HG03095 (cell line): ENCODE measurements at regions not wholly inside any gene's neighbourhood (a gene's known extent, or its start where the extent isn't known, plus 50 kb on each side); places are given as distances from the start of the nearest gene placed in this dataset.

Source experiments
- ATAC-seq: cut with Tn5 transposase; IDR thresholded peaks from one replicate; pipeline ENCODE4 v1.9.1; 2021; ENCODE audit warnings: moderate library complexity; ENCODE audit not compliant: unreplicated experiment

- ATAC-seq = no peak
These were observed 629.7 kb upstream of the IMPG1 start for GRCh38 chr6:76702187-76702586.

GRCh38 chr6:76701610-76702009, 629.1 kb upstream of the IMPG1 start:
- ATAC-seq = no peak

DNA sequence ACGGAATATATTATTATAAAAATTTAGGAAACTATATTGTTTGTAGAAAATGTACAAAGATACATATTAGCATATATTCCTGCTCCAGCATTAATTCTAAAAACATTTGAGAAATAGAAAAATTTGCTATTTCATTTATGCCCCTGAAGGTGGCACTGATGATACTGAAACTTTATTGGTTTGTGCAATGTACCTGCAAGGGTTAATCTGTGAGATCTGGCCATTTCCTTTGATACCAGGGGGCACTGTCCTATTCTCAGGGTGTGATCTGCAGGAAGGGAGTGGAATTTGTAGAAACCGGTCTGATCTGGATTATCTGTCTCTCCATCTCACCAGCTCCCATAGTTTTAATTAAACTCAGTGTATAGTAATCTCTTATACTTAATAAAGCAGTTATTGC, 625.1 kb upstream of the IMPG1 start:
- no peak for ATAC-seq

DNA sequence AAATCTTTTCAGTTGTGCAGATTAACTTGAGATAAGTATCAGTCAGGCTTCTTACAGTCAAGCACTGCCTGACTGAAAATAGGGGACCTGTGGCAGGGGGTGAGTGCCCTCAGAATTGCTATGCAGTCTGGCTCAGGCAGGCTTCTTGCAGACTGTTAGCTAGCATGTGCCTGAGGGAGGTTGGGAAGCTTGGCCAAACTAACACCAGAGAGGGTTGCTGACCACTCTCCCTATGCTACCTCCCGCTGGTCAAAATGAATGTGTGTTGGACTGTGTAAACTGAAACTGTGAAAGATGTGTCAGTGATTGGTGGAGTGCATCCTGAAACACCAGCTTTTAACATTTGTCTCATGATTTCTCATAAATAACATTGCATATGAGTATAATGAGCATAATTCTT, 622.3 kb upstream of the IMPG1 start:
- ATAC-seq = no peak

GRCh38 chr6:76684875-76685274, 612.4 kb upstream of the IMPG1 start:
- no peak for ATAC-seq

GRCh38 chr6:76683985-76684384, 611.5 kb upstream of the IMPG1 start:
- ATAC-seq = no peak

DNA sequence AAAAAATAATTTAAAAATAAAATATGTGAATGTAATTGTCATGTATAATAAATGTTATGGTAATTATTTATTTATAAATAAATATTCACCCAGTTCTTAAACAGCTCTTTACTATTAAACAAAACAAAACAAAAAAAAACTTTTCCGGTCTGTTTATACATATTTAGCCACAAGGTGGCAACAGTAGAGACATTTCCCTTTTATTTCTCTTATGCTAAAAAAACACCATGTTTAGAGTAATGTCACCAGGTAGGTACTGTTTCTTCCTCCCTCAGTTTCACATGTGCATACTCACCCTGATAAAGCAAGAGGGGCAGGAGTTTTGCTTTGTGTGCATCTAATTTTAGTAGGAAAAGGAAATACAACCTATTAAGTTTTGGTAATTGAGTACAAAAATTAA, 610.4 kb upstream of the IMPG1 start:
- no peak for ATAC-seq

GRCh38 chr6:76681781-76682180, 609.3 kb upstream of the IMPG1 start:
- no peak for ATAC-seq

GRCh38 chr6:76677017-76677416, 604.6 kb upstream of the IMPG1 start:
- no peak for ATAC-seq

DNA sequence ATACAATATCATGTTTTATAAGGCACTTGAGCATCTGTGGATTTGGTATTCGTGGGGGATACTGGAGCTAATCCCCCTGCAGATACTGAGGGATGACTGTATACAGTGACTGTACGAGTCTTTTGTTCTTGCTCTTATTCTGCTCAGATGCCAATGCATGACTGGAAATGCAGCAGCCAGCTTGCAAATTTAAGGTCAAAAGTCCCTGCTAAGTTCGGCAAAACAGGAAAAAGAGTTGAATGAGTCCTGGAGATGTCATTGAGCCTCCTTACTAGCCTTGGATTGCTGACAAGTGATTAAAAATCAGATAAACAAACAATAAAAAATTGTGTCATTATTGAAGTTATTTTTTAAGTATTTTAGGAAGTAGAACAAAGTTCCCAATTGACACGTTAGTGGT, 599.3 kb upstream of the IMPG1 start:
- ATAC-seq = no peak

DNA sequence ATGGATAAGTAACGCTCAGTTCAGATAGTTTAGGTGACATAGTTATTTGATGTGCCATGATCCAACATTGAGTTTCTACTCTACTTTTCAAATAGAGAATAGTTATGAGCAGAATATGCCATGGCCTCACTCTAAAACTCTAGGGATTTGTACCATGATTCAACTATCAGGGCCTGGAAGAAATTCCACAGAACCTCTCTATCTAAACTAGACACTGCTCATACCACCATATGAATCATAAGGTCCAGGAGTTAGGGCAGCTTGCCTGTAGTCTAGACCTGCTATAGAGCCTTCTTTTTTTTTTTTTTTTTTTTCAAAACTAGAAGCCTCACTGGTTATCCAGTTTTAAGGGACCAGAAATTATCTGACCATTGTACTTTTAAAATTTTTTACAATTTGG, 571.8 kb upstream of the IMPG1 start:
- no peak for ATAC-seq

DNA sequence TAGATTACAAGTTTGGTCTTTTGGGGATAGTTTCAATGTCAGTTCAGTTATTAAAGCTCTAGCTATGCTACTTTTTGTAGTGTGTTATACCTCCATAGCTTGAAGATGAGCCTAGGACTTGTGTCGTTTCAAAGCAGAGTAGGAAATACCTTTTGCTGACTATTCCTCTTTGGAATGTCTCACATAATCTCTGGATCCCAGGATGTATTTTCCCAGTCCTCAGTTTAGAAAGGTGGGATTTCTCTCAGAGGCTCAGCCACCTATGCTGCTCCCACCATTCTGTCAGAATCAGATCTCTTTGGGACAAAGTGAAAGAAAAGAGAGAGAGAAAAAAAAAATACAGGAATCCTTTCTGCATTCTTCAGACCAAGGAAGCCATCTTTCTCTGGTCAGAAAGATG, 567.5 kb upstream of the IMPG1 start:
- no peak for ATAC-seq

- ATAC-seq = no peak
These were observed 562.2 kb upstream of the IMPG1 start for GRCh38 chr6:76634695-76635094.

GRCh38 chr6:76633259-76633658, 560.8 kb upstream of the IMPG1 start:
- ATAC-seq = no peak

GRCh38 chr6:76631622-76632021, 559.2 kb upstream of the IMPG1 start:
- no peak for ATAC-seq

- ATAC-seq = no peak
These were observed 542.9 kb upstream of the IMPG1 start for GRCh38 chr6:76615395-76615794.

DNA sequence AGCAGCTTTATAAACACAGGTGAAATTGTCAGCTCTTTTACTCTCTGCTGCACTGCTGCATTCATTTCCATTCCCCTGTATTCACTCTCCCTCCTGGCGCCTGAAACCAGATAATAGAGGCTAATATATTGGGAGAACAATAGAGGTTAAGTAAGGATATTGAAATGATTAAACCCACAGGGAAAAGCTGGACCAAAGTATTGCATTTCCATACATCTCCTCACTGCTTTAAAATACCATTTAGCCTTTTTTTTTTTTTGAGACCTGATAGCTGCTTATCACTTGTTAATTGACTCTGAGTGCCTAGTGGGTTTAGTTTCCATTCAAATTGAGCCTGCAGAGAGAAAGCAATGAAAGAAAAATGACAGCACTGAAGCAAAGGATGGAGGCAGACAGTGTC, 540.5 kb upstream of the IMPG1 start:
- no peak for ATAC-seq

DNA sequence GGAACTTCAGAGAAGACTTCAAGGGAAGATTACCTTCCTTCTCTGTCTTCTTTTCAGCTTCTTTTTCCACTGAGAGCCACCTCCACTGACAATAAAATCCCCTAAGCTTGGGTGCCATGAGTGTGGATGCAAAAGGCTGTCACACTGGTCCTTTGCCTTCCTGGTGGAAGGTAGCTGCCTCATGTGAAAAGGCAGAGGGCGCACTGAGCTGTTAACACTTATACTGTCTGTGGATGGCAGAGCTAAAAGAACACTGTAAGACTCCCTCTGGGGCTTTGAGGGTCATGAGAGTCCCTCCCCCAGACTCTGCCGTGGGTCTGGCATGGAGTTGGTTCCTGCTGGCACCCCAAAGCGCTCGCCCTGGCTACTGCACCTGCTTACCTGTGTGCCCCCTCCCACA, 536.7 kb upstream of the IMPG1 start:
- ATAC-seq = no peak

DNA sequence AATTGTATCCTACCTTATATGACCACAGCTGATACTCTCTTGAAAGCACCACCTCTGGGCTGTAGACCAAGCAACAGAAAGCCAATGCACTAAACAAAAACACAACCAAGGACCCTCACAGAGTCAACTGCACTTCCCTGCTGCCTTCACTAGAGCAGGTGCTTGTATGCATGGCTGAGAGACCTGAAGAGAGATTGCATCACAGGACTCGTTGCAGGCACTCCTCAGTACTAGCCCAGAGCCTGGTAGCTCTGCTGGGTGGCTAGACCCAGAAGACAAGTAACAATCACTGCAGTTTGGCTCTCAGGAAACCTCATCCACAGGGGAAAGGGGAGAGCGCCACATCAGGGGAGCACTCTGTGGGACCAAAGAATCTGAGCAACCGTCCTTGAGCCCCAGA, 521.6 kb upstream of the IMPG1 start:
- no peak for ATAC-seq

DNA sequence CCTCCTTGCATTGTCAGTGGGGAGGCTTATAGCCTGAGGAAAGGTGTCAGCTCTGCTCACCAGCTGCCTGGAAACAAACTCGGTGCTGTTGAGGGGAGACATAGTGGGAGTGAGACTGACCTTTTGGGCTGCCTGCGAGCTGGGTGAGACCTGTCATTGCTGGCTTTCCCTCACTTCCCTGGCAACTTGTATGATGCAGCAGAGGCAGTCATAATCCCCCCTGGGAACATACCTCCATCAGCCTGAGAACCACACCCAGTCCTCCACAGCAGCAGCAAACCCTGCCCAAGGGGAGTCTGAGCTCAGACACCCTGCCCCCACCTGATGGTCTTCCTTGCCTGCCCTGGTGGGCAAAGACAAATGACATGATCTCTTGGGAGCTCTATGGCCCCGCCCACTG, 521.2 kb upstream of the IMPG1 start:
- ATAC-seq = no peak

DNA sequence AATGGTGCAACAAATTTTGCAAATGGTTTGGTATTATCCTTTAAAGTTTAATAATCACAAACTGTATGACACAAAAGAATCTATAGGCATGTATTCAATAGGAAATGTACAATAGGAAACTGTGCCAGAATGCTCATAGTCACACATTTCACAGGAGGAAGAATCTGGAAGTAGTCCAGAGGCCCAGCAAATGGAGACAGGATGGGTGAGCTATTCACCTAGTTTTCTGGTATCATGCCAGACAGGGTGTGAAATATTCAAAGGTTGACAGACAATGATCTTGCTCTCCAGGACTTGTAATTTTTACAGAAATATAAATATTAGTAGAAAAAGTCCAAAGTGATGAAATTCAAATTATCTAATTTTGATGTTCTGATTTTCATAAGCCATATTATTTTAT, 520.1 kb upstream of the IMPG1 start:
- no peak for ATAC-seq

- no peak for ATAC-seq
These were observed 514.8 kb upstream of the IMPG1 start for GRCh38 chr6:76587271-76587670.

GRCh38 chr6:76584121-76584520, 511.7 kb upstream of the IMPG1 start:
- ATAC-seq = no peak

DNA sequence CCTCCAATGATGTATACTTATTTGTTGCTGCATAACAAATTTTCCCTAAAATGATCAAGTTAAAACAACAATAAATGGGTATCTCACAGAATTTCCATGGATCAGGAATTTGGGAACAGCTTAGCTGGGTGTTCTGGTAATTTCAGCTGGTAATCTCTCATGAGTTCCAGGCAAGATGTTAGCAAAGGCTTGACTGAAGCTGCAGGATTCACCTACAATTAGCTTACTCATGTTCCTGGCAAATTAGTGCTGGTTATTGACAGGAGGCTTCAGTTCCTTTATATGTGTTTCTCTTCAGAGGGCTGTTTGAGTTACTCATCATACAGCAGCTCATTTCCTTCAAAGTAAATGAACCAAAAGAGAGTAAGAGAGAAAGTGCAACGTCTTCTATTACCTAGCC, 506.3 kb upstream of the IMPG1 start:
- ATAC-seq = no peak
